ENCODE measurements at regions not wholly inside any gene's neighbourhood (a gene's known extent, or its start where the extent isn't known, plus 50 kb on each side); places are given as distances from the start of the nearest gene placed in this dataset.

- no peak for DNase-seq (ENCODE audit: low read depth, low spot score)
Observed at GRCh38 chr1:209497729-209498128, 85.8 kb upstream of the CAMK1G start.

- DNase-seq (ENCODE audit: low read depth, low spot score), result no peak
Observed at GRCh38 chr1:209500993-209501392, 82.5 kb upstream of the CAMK1G start.

DNA sequence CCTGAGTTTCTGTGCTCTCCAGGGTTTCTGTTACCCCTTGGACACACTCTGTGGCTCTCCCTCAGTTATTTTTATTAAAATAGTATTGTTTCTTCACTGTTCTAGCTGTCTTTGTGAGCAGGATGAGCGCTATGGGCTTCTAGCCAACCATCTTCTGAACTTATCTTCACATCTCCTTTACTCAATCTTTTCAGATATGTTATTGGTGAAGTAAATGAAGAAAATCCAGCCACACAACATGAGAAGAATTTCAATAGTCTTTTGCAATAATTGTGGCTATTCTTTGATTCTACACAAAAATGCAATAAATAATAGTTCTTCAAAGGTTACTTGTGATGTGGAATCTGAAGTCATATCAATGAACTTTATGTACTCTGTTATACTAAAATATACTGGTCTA lies 80.3 kb upstream of the CAMK1G start:
- no peak for DNase-seq (ENCODE audit: low read depth, low spot score)

DNA sequence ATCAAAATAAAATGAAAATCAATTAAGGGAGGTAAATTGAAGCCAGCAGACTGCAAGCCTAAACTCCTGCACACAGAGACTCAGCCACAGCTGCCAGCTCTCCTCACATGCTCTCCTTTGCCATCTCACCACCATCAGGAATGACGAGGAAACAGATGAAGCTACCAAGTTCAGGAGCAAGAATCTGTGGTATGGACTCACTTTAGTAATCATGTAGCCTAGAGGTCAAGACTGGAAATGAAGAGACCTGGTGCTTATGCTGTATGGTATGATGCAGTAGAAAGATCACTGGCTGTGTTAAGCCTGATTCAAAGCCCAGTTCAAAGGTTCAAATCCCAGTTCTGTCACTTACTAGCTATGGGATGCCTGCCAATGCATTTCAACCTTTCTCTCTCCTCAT lies 78.9 kb upstream of the CAMK1G start:
- no peak for DNase-seq (ENCODE audit: low read depth, low spot score)

- DNase-seq (ENCODE audit: low read depth, low spot score), result no peak
Observed at GRCh38 chr1:209505044-209505443, 78.5 kb upstream of the CAMK1G start.

DNA sequence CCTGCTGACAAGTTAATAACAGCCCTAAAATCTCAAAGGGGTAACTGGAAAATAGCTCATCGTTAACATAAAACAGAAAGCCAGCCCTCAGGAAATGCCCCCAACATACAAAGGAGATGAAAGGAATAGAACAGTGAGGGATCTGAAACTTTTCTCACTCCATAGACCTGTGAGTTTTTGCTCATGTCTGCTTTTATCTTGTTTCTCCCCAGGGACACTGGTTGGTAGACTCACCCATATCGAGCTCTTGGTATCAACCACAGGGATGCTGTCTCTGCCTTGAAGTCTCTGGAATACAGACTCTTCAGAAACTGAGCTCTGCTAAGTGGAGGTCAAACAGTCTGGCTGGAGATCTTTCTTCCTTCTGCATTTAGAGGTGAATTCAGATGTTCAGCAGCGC lies 77.4 kb upstream of the CAMK1G start:
- DNase-seq (ENCODE audit: low read depth, low spot score), result no peak

GRCh38 chr1:209509039-209509438 lies 74.5 kb upstream of the CAMK1G start:
- DNase-seq (ENCODE audit: low read depth, low spot score), result no peak

DNA sequence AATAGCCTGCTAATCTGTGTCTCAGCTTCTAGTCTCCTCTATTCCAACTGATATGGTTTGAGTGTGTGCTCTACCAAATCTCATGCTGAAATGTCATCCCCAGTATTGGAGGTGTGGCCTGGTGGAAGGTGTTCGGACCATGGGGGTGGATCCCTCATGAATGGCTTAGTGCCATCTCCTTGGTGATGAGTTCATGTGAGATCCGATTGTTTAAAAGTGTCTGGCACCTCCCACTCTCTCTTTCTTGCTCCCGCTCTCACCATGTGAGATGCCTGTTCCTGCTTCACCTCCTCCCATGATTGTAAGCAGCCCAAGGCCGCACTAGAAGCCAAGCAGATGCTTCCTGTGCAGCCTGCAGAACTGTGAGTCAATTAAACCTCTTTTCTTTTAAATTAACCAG lies 73.5 kb upstream of the CAMK1G start:
- no peak for DNase-seq (ENCODE audit: low read depth, low spot score)

GRCh38 chr1:209511169-209511568 lies 72.3 kb upstream of the CAMK1G start:
- no peak for DNase-seq (ENCODE audit: low read depth, low spot score)

- DNase-seq (ENCODE audit: low read depth, low spot score), result no peak
Observed at GRCh38 chr1:209512821-209513220, 70.7 kb upstream of the CAMK1G start.

- no peak for DNase-seq (ENCODE audit: low read depth, low spot score)
Observed at GRCh38 chr1:209513226-209513625, 70.3 kb upstream of the CAMK1G start.

- no peak for DNase-seq (ENCODE audit: low read depth, low spot score)
Observed at GRCh38 chr1:209516771-209517680, 66.5 kb upstream of the CAMK1G start.

DNA sequence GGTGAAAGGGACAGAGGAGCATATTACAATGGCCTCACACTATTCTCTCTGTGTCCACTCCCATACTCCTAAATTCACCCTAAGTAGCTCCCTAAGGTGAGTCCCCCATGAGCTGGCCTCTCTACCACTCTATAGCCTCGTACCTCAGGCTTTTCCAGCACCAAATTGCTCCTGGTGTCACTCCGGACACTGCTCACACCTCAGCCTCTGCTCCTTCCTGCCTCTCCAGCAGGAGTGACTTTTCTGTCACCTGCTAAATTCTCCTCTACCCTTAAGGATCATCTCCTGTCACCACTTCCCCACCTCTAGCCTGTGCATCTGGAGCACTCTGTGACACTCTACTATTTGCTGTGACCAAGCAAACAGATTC lies 65.8 kb upstream of the CAMK1G start:
- no peak for DNase-seq (ENCODE audit: low read depth, low spot score)

DNA sequence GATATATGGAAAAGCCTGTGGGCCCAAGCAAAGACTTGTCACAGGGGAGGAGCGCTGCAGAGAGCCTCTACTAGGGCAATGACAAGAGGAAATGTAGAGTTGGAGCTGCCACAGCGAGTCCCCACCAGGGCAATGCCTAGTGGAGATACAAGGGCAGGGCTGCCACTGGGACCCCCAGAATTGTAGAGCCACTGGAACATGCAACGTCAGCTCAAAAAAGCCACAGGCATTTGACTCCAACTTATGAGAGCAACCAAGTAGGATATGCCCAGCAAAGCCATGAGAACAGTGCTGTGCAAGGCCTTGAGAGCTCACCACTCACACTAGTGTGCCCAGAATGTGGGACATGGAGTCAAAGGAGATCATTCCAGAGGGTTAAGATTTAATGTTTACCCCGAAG lies 63.7 kb upstream of the CAMK1G start:
- no peak for DNase-seq (ENCODE audit: low read depth, low spot score)

DNA sequence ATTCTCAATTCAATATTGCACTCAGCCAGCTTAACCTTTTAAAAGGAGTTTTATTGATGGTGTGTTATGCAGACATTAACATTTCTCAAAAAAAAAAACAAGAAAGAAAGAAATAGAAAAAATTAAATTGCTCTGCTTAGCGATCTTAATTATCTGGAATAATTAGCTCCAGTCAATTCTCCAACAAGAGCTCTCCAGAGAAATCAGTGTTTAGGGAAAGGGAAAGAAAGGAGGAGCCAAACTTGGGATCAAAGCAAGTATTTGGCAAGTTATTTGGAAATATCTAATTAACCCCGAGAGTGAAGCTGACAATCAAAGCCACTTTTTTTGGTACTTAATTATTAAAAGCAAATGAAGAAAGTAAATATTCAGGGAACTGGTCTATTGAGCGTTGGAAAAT lies 60.7 kb upstream of the CAMK1G start:
- DNase-seq (ENCODE audit: low read depth, low spot score), result no peak

- no peak for DNase-seq (ENCODE audit: low read depth, low spot score)
Observed at GRCh38 chr1:209526137-209526536, 57.4 kb upstream of the CAMK1G start.

GRCh38 chr1:209527372-209527771 lies 56.1 kb upstream of the CAMK1G start:
- DNase-seq (ENCODE audit: low read depth, low spot score), result no peak

- DNase-seq (ENCODE audit: low read depth, low spot score), result no peak
Observed at GRCh38 chr1:209527993-209528717, 55.4 kb upstream of the CAMK1G start.

- DNase-seq (ENCODE audit: low read depth, low spot score), result no peak
Observed at GRCh38 chr1:209529233-209529632, 54.3 kb upstream of the CAMK1G start.

GRCh38 chr1:209531006-209531405 lies 52.5 kb upstream of the CAMK1G start:
- DNase-seq (ENCODE audit: low read depth, low spot score), result no peak

DNA sequence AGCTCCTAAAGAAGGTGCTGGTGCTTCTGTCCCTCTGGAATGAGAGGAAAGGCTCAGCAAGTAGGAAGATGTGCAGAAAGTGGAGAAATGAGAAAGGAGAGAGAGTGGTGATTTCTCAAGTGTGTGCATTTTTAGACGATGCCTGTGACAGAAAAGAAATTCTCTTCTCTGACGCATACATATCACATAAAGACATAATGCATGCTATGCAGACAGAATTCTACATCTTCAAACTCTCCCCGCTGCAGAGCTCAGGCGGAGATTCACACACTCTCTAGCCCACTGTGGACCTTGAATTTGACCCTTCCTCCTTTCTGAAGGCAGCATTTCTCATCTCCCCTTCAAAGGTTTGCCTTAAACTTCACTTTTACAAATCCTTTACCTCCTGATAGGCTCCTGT lies 52.0 kb upstream of the CAMK1G start:
- DNase-seq (ENCODE audit: low read depth, low spot score), result no peak

Measured in activated naive CD8-positive, alpha-beta T cell treated with anti-CD3 and anti-CD28 coated beads, Interleukin-2, amount 50 U/mL, for 16 hours (primary cell).